ENCODE measurements at regions not wholly inside any gene's neighbourhood (a gene's known extent, or its start where the extent isn't known, plus 50 kb on each side); places are given as distances from the start of the nearest gene placed in this dataset.
A peak's percentile ranks its signal among the peaks of the same experiment; 100 is the strongest.

DNA sequence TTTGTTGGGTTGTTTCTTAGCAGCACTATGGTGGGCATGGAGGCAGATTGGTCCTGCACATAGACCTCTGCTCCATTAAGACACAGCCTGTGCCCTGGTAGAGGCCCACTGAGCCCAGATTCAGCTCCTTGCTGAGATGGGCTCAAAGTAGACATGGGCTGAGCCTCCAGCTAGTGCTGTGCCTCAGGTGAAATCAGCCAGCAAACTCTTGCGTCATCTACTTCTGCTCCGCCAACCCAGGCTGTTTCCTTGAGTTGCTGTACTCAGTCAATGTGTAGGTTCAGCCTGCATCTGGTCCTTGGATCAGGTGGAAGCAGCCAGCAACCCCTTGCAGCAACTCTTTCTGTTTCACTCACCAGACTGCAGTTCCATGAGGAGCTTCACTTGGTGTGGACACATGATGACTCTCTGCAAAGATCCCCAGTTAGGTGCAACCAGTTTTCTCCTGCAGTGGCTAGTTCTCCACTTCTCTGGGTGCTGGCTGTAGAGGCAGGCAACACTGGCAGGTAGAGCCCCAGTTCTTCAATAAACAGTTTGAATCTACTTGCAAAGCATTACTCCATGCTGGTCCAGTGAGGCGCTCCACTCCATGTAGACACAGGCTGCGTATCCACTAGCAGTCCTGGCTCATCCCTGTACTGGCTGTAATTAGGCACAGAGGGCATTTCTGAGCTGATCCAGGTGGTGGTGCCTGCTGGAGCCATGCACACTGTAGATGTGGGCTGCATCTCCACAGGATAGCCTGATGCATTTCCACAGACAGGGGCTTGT is 199.0 kb upstream of the MAMLD1 start:
- no peak for DNase-seq (ENCODE audit: low read depth in 2 of 3, low spot score in 2 of 3)

DNA sequence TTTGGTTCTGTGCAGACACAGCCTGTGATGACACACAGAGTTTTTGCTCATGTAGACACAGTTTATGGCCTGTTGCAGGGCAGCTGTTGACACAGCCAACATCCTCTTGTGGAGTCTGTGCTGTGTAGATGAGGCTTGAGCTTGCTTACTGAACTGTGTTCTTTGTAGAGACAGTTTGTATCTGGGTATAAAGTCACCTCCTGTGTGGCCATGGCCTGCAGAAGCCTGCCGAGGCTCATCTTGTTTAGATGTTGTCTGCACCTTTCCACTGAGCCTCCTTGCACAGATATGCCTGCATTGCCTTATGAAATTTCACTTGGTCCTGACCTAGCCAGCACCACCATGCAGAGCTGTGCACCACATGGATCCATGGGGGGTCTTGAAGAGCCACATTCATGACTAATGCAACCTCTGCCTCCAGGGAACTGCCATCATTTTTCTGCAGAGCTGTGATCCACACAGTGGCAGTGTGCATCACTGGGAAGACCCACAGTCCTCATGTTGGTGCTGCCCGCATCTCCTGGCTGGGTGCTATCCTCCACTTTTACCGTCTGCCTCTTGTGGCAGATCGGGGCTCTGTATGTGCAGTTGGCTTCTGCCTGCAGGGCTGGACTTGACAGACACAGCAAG is 198.0 kb upstream of the MAMLD1 start:
- DNase-seq (ENCODE audit: low read depth in 2 of 3, low spot score in 2 of 3), result no peak

DNA sequence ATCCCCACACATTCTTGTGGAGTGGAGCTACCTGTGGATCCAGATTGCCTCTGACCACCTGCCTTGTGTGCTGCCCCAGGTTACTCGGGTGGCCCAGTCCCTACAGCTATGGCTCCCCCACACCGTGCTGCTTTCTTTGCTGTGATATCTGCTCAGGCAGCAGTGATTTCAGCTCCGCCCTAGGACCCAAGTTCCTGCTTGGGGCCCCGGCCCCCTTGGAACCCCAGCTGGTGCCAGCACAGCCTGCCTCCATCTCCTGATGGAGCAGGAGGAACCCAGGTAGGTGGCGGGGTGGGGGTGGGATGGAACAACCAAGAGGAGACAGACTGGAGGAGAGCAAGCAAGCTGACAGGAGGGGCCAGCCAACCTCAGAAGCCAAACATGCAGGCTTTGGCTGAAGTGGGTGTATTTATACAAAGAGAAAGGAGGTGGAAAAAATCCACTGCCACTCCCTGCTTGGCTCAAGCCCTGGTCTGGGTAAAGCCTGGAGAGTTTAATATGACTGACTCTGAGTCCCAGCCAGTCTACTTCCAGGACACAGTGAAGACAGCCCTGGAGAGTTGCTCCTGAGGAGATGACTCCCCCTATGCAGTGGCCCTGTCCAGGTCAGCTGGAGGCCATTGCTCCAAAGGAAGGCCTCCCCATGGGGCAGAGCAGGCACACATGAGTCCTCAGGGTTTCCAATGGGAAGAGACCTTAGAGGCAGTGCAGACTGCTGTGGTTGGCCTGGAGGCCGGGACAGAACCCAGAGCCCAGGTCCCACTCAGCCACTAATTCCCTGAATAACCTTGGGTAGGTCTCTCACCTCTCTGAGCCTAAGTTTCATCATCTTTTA is 197.1 kb upstream of the MAMLD1 start:
- no peak for DNase-seq (ENCODE audit: low read depth in 2 of 3, low spot score in 2 of 3)

DNA sequence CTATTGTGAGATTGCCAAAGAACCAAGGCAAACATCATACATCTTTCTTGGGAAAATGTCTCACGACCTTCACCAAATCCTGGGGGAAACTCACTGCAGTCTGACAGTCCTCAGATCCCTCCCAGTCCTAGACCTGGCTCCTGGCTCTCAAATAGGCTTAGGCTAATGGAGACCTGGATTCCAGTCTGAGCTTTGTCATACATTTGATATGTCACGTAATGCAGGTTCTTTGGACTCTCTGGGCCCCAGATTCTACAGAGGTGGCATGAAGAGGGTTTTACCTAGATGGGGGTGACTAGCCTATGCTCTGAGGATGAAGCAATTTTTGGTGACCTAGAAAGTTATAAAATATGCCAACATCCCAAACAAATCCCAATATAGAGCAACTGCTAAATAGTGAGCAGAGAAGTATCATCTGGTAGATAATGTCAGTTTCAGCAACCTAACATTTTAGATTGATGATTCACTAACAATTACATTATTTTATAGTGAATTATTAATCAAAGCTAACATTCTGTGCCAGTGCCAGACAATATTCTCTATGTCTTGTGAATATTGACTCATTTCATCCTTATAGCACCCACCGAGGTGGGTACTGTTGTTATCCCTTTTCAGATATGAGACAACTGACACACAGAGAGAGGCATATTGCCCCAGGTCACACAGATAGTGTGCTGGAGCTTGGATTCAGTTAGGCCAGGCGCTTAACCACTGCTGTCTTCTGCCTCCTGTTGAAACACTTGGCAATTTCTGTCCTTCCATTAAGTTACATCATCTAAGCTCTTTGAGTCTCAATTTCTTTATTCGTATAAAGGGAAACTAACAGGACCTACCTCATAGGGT is 195.4 kb upstream of the MAMLD1 start:
- DNase-seq (ENCODE audit: low read depth in 2 of 3, low spot score in 2 of 3), result no peak

DNA sequence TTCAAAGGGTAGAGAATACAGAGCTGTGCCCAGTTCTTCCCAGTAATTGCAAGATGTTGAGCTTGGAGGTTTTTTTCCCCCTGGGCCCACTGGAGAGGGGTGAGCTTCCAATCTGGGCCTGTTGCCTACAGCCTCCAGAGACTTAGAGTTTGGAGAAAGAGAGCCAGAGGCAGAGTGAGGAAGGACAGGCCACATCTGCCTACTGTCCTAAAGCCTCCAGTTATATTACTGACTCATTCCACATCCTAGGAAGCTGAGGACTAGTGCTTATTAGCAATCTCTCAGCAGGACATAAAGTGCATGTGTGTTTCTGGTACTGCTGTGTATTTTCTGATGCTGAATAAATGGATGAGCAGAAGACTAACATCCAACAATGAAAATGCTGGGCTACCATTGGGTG is 181.0 kb upstream of the MAMLD1 start:
- no peak for DNase-seq (ENCODE audit: low read depth in 2 of 3, low spot score in 2 of 3)

DNA sequence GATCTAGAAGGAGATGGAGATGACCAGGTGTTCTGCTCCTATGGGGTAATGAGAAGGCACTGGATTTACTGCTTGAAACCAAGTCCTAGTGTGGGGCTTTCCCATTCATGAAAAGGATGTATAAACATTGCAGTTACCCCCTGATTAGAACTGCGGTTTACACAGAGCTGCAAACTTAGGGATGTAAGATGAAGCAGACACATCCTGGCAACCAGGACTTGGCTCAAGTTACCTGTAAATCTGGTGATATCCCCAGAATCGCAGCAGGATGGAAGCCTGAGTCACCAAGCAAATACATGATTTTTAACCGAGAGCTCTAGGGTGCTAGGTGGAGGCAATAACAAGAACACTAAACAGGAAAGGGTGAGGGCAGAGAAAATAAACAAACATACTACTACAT is 178.6 kb upstream of the MAMLD1 start:
- no peak for DNase-seq (ENCODE audit: low read depth in 2 of 3, low spot score in 2 of 3)

DNA sequence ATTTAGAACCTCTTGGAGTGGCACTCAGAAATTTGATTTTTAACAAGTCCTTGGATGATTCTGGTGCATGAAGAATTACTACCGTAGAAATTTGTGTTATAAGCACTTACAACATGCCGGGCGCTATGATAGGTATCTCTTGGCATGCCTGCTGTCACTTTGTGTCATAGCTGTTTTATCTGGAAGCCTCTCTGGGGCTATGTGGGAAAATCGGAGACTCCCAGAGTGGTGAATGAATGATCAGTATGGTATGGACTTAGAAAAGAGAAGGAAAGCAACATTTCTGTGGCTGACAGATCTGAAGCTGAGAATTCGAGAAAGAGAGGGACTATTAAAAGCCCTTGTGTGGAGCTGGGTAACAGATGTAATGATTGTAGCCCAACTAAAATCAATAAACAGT is 177.4 kb upstream of the MAMLD1 start:
- no peak for DNase-seq (ENCODE audit: low read depth in 2 of 3, low spot score in 2 of 3)

DNA sequence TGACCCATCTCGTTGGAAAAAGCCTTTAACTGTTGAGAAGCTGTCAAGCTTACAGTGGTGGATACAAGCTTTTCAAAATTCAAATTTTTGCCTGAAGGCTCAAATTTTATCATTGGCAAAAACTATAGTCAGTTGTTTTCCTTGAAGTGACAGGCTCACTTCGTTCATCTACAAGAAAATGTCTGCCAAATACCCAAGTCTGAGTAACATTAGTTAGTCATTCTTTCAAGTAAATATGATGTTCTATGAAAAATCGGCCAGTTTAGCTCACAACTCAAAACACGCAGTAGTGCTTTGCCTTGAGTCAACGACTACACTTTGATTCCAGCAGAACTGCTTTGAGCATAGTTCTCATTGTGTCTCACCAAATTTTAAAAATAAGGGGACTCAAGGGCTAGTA is 170.3 kb upstream of the MAMLD1 start:
- DNase-seq (ENCODE audit: low read depth in 2 of 3, low spot score in 2 of 3), result no peak

DNA sequence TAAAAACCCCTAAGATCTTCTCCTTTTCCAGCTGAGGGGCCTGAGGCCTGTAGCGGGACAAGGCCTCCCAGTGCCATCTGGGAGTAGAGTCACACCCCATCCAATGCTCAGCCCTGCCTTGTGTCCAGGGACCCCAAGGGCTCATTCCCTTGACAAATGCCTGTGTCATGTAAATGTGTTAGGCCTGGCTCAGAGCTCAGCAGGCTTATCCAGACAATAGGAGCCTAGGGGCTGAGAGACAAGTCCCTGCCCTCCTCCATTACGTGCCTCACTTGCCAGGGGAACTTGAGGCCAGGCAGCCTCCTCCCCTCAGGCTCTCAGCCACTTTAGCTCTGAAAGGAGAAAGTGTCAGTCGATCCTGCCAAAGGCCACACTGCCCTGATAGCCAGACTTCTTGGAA is 166.8 kb upstream of the MAMLD1 start:
- no peak for DNase-seq (ENCODE audit: low read depth in 2 of 3, low spot score in 2 of 3)

DNA sequence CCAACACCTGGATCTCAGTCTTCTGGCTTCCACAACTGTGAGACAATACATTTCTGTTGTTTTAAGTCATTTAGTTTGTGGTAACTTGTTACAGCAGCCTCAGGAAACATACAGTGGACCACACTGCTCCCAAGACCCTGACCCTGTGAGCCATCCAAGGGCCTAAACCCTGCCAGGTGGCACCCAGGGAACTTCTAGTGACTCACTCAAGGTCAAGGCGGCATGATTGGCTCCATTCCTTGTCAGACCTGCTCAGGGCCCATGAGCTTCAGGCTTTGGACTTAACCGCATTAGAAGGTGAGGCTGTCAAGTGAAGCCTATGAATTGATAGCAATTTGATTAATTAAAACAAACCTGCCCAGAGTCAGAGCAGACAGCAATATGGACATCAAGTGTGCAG is 165.7 kb upstream of the MAMLD1 start:
- DNase-seq (ENCODE audit: low read depth in 2 of 3, low spot score in 2 of 3), result no peak

DNA sequence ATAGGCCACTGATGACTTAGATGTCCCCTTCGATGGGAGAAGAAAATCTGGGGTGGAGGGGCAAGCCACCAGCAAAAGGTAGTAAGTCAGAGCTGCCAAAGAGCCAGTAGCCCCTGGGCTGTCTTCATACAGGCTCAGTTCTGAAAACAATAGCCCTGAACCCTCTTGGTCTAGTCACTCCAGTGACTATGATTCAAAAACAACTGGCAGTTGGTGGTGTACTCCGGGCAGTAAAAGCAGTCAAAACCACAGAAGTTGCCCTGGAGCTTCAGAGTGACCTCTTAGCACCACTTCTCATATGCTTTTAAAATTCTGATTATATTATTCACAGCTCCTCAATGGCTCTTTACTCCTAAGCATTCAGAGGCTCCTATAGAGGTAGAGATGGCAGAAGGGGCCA is 164.3 kb upstream of the MAMLD1 start:
- DNase-seq (ENCODE audit: low read depth in 2 of 3, low spot score in 2 of 3), result no peak

DNA sequence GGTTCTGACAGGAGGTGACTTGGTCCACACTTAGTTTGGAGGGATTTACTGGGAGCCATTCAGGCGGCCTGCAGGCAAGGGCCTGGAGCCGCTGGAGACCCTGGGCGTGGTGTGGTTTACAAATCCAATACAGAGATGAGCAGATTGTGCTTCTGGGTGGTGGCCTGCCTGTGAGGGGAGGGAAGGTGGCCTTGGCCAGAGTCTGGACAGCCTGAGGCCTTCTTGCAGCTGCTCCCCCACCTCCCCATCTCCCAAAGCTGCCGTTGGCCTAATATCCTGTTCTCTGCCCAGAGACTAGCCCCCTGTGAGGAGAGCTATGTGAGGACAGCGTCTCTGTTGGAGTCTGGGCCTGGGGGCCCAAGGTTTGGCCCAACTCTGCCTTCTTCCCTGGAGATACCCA is 163.9 kb upstream of the MAMLD1 start:
- no peak for DNase-seq (ENCODE audit: low read depth in 2 of 3, low spot score in 2 of 3)

DNA sequence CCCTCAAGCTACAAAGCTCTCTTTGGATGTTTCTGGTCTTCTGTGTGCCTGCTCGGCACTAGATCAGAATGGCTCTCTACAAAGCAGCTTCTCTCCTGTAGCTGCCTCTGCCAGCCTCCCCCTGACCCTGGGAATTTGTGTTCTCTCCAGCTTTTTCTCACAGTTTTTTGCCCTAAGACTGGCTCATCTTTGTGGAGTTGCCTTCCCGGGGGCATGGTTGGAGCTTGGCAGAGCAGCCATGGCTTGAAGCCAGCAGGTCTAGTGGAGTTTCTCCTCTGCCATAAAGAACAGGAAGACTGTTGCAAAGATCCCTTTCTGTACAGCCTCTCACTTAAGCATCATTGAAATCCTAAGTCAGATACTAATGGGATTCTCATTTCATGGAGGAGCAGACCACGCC is 163.3 kb upstream of the MAMLD1 start:
- no peak for DNase-seq (ENCODE audit: low read depth in 2 of 3, low spot score in 2 of 3)

DNA sequence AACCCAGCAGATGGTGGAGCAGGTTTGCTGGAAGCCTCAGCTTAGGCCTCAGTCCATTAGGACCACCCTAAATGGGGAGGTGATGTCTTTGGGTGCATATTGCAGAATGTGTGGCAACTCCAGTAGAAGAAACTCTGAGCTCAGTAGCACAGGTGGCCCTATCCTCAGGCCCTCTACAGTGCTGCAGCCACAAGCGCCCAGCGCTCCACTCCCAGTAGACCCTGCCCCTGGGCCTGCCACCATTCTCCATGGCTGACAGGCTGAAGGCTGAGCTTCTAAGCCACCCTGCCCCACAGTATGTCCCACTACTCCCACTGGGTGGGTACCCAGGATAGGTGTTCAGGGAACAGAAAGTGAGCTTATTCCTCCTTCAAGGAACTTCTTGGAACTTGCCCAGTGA is 162.8 kb upstream of the MAMLD1 start:
- DNase-seq (ENCODE audit: low read depth in 2 of 3, low spot score in 2 of 3), result no peak

DNA sequence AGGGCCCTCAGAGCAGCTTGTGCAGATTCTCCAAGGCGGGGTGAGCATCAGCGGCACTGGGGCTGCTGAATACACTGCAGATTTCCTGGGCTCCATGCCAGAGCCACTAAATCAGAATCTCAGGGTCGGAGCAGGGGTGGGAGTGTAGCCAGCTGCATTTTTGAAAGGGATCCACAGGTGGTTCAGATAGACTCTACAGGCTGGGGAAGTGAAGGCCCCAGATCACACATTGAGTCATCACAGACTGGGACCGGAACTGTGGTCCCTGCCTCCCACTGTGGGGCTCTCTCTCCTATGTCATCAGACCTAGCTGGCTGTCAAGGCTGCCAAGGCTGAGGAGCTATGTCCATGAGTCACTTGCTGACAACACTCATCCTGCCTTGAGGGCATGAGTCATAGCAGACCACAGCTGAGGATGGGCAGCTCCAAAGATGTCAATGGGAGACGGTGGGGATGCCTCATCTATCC is 162.3 kb upstream of the MAMLD1 start:
- peak in 2 of 3 experiments; percentile 2 to 52 for DNase-seq (ENCODE audit: low read depth in 2 of 3, low spot score in 2 of 3)

DNA sequence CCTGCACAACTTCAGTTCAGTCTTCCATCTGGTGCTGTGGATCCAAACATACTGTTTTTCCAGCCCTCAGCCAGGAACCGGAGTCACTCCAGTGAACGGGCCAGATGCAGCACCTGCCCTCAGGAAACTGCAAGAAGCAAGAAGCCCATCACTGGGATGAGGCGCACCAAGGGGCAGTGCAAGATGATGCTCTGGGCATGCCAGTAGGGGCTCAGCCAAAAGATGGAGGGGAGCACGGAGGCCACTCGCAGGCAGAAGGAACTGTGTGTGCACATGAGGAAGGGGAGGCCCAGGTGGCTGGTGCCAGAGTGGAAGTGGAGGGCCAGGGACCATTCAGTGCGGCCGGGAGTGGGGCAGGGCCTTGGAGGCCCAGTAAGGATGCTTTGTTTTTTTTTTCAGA is 161.7 kb upstream of the MAMLD1 start:
- no peak for DNase-seq (ENCODE audit: low read depth in 2 of 3, low spot score in 2 of 3)

DNA sequence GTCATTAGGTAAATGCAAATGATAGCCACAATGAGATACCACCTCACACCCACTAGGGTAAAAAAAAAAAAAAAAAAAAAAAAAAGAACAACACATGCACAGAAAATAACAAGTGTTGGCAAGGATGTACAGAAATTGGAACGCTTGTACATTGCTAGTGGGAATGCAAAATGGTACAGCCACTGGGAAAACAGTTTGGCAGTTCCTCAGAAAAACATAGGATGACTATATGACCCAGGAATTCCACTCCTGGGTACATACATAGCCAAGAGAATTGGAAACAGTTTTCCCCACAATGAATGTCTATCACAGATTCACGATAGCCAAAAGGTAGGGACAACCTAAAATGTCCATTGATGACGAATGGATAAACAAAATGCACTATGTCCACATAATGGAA is 161.3 kb upstream of the MAMLD1 start:
- DNase-seq (ENCODE audit: low read depth in 2 of 3, low spot score in 2 of 3), result no peak

DNA sequence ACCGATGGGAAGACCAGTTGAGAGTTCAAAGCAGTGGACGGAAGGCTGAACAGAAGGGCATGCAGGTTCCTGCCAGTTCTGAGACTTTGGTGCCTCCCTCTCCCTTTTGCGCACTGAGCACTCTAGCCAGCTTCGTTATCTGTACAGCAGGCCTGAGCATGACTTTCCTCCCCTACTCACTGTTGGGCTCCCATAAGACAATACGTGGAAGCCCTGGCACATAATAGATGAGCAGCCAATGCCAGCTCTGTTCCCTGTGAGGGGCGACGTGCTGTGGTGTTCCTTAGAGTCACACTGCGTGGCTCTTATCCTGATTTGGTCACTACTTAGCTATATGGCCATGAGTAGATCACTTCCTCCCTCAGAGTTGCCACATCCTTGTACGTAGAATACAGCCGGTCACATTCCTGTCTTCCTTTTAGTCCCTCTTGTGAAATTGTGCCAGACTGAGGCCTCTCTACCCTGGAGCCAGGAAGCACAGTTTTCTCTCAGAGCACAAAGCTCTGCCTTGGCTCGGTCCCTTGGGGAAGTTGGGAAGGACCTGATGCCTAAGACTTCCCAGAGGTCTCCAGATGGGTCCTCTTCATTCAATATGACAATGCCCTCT is 160.4 kb upstream of the MAMLD1 start:
- DNase-seq (ENCODE audit: low read depth in 2 of 3, low spot score in 2 of 3), result no peak

DNA sequence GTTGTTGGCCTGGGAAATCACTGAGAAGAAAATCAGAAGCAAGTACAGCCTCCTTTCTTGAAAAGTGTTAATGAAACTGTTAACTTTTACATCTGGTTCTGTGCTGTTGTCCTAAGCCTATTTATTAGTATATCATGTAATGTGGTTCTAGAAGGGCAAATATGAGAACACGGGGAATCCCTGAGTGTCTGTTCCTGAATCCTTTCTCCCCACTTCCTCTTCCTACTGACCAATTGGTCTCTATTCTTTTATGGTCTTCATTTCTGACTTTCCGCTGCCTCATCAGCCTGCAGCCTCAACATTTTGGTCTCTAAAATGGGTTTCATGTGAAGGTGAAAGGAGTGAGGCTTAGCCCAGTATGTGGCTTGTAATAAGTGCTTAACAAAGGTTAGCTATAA is 159.9 kb upstream of the MAMLD1 start:
- no peak for DNase-seq (ENCODE audit: low read depth in 2 of 3, low spot score in 2 of 3)

DNA sequence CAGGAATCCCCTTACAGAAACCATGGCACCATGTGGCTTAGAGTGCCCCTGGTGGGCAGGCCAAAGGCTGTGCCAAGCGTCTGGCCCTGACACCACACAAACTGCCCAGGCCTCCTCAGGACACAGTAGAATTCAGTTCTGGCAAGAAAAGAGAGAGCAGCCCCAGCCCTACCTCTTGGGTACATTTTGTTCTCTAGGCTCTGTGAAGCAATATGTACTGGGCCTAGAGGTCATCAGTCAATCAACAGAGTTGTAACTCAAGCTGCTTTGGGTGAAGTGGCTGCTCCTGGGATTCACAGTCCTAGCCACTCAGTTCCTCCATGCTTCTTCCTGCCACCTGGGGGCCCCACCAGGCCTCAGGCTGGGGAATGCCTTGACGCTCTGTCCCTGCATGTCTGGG is 158.1 kb upstream of the MAMLD1 start:
- no peak for DNase-seq (ENCODE audit: low read depth in 2 of 3, low spot score in 2 of 3)

DNA sequence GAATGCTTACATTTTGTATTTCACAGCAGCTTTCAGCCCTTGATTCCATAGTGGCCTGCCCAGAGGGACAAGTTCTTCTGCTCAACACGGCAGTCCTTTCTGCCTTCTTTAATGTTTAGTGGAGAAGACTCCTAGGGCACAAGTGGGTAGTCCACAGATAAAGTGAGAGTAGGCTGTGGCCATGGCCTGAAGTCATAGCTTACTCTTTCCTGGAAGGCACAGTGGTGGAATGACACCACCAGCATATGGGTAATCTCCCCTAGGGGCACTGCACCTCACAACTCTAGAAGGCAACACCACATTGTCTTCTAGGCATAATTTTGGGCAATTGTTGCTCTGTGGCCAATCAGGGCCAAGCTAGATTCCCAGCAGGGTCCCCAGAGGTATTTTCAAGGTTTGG is 155.4 kb upstream of the MAMLD1 start:
- no peak for DNase-seq (ENCODE audit: low read depth in 2 of 3, low spot score in 2 of 3)

All from activated CD8-positive, alpha-beta memory T cell treated with anti-CD3 and anti-CD28 coated beads for 48 hours (primary cell).